Testis (tissue), 2 donors: ENCODE measurements at regions not wholly inside any gene's neighbourhood (a gene's known extent, or its start where the extent isn't known, plus 50 kb on each side); places are given as distances from the start of the nearest gene placed in this dataset.

Experiments
- CTCF ChIP-seq, 3 experiments: fragments of 450-650 bp in 2 of 3; fragments of 200-600 bp in 1 of 3; sonication (generic) in 1 of 3; IDR thresholded peaks; one replicate each; pipeline ENCODE4 v1.5.1; 2016 to 2019; ENCODE audit warnings: antibody characterized with exemption in 3 of 3, mild to moderate bottlenecking in 2 of 3, moderate library complexity in 1 of 3
- POLR2A ChIP-seq: fragments of 450-650 bp; IDR thresholded peaks from one replicate; pipeline ENCODE4 v1.6.1; 2017; ENCODE audit warnings: antibody characterized with exemption, mild to moderate bottlenecking, moderate library complexity

- TF ChIP-seq POLR2A (no peak), CTCF (IDR thresholded peaks at IDR 0.05) (no peak)
These were observed 282.1 kb upstream of the IRX1 start for GRCh38 chr5:3313569-3313968.
